Breast epithelium (tissue), 4 donors: ENCODE measurements at regions not wholly inside any gene's neighbourhood (a gene's known extent, or its start where the extent isn't known, plus 50 kb on each side); places are given as distances from the start of the nearest gene placed in this dataset.
"Not testable (repeated sequence)": the region's sequence is repeated elsewhere in the genome, so short reads cannot be mapped to it uniquely, and the experiment has no call there.

Experiments
- DNase-seq, 2 donors: peaks; one replicate each; pipeline ENCODE4 v3.0.0-alpha.2; 2019; ENCODE audit warnings: low spot score in 2 of 2
- H3K27ac ChIP-seq, 2 donors: fragments of 200-600 bp; sonication (generic) in 1 of 2; one replicate each; pipeline ENCODE4 v1.5.1; 2016 to 2019; ENCODE audit warnings: mild to moderate bottlenecking in 1 of 2
- H3K27me3 ChIP-seq, 2 donors: fragments of 200-600 bp; sonication (generic) in 1 of 2; one replicate each; pipeline versions ENCODE4 v1.5.1 to v1.6.0; 2017 to 2019; ENCODE audit warnings: control low read depth in 1 of 2, mild to moderate bottlenecking in 1 of 2
- H3K36me3 ChIP-seq: fragments of 200-600 bp; one replicate; pipeline ENCODE4 v1.5.1; 2019
- H3K4me1 ChIP-seq, 2 donors: fragments of 200-600 bp; sonication (generic); one replicate each; pipeline ENCODE4 v1.5.1; 2016 to 2019; ENCODE audit warnings: control low read depth in 1 of 2
- H3K4me3 ChIP-seq, 3 donors: fragments of 200-600 bp; sonication (generic); 1 replicate in 2 of 3; 2 replicates in 1 of 3; pipeline ENCODE4 v1.5.1; 2016 to 2019; ENCODE audit warnings: mild to moderate bottlenecking in 3 of 3, moderate library complexity in 2 of 3
- H3K9me3 ChIP-seq, 2 donors: fragments of 200-600 bp; sonication (generic) in 1 of 2; one replicate each; pipeline ENCODE4 v1.5.1; 2016 to 2019; ENCODE audit warnings: control low read depth in 1 of 2
- POLR2A ChIP-seq: fragments of 450-650 bp; IDR thresholded peaks from one replicate; pipeline ENCODE4 v1.6.1; 2016; ENCODE audit warnings: antibody characterized with exemption, mild to moderate bottlenecking, moderate library complexity
- POLR2AphosphoS5 ChIP-seq, 3 donors: sonication (generic); formaldehyde crosslinking; IDR thresholded peaks; one replicate each; pipeline ENCODE4 v1.6.1; 2017; ENCODE audit warnings: antibody characterized with exemption in 3 of 3
- intact Hi-C: fragments of 100-400 bp; cut with DNase I; formaldehyde crosslinking; loops from one replicate; pipeline ENCODE4 v1.15.1; 2023; ENCODE audit warnings: low total_unique reads
- TF ChIP-seq, protein P1 (sequence below), 3 donors: fragments of 450-650 bp; IDR thresholded peaks; one replicate each; pipeline ENCODE4 v1.5.1; 2016 to 2017; ENCODE audit warnings: antibody characterized with exemption in 3 of 3, mild to moderate bottlenecking in 3 of 3, moderate library complexity in 3 of 3

DNA sequence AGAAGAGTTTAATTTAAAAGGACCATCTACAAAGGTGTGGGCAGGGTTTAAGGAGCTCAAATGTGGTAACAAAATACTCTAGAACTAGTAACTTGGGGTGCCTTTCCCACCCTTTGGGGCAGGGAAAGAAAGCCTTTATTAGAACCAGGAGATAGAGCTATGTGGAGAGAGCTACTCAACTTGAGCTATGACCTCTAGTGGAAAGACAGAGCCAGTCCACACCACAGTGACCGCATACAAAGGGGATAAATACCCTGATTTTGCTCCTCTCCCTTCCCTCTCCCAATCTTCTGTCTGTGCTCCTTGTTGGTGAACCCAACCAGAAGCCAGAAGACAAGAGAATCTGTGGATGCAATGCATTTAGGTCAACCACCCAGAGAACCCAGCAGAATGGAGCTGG lies 54.4 kb upstream of the JAK1 start:
- Histone ChIP-seq H3K9me3 (no peaks in the 10 kb centered on the region), H3K27me3 (no peaks in the 10 kb centered on the region), H3K36me3 (no peaks in the 10 kb centered on the region), H3K4me3 (no peak overlapping the region), H3K27ac (no peak overlapping the region), H3K4me1 (peaks cover 0 to 1% of the 10 kb centered on the region in 2 donors)
- DNase-seq = no peak
- TF ChIP-seq, protein P1, sequence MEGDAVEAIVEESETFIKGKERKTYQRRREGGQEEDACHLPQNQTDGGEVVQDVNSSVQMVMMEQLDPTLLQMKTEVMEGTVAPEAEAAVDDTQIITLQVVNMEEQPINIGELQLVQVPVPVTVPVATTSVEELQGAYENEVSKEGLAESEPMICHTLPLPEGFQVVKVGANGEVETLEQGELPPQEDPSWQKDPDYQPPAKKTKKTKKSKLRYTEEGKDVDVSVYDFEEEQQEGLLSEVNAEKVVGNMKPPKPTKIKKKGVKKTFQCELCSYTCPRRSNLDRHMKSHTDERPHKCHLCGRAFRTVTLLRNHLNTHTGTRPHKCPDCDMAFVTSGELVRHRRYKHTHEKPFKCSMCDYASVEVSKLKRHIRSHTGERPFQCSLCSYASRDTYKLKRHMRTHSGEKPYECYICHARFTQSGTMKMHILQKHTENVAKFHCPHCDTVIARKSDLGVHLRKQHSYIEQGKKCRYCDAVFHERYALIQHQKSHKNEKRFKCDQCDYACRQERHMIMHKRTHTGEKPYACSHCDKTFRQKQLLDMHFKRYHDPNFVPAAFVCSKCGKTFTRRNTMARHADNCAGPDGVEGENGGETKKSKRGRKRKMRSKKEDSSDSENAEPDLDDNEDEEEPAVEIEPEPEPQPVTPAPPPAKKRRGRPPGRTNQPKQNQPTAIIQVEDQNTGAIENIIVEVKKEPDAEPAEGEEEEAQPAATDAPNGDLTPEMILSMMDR (IDR thresholded peaks at IDR 0.05) = no peak
- TF ChIP-seq POLR2AphosphoS5 (IDR thresholded peaks at IDR 0.05) (no peak), POLR2A (no peak)
- intact Hi-C loops = loop anchor here (1.0 kb wide), 1 partner anchor 9 kb away; no protein-coding TSS in a partner anchor

DNA sequence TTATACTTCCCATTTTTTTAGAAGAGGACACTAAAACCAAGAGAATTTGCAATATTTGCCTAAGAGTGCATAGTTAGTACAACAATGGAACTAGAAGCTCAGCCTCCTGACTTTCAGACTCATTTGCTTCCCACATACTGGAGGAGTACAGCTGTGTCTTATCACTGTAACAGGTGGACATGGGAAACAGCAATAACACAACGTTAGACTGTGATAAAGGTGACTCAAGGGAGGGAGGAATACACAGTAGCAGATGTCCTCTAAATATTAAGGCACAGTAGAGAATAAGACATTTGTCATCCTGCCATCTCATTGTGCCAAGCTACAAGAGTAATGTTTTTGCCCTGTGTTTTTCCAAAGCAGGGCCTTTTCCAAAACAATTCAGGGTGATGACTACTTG lies 55.4 kb upstream of the JAK1 start:
- DNase-seq = no peak
- H3K4me1 ChIP-seq = peaks cover 0 to 9% of the 10 kb centered on the region in 2 donors
- TF ChIP-seq POLR2AphosphoS5 (IDR thresholded peaks at IDR 0.05) = no peak
- H3K9me3 ChIP-seq = no peaks in the 10 kb centered on the region
- no peaks in the 10 kb centered on the region for H3K27me3 ChIP-seq
- H3K4me3 ChIP-seq = no peak overlapping the region
- H3K27ac ChIP-seq = peak overlapping the region in 1 of 2 donors; percentile 39
- intact Hi-C loops = no loop called here
- H3K36me3 ChIP-seq = no peaks in the 10 kb centered on the region

DNA sequence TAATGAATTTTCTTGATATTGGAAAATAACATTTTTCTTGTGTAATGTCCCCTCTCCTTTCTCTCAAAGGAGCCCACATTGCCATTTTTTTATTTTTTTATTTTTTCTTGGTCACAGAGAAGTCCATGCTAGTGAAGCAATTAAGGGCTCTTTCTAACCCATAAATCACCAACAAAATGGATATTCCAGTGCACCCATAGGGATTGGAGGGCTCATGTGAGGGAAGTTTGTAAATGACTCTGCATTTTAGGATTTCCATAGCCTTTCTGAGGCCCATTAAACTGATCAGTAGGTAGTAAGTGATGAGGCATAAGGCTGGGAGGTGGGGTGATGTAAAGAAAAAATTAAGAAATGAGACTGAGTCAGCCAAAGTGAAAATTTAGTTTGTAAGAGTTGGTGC lies 55.9 kb upstream of the JAK1 start:
- H3K4me1 ChIP-seq = peaks cover 0 to 9% of the 10 kb centered on the region in 2 donors
- no peaks in the 10 kb centered on the region for H3K9me3 ChIP-seq
- no peaks in the 10 kb centered on the region for H3K36me3 ChIP-seq
- intact Hi-C loops = no loop called here
- TF ChIP-seq POLR2AphosphoS5 (IDR thresholded peaks at IDR 0.05) = no peak
- no peak for TF ChIP-seq POLR2A
- H3K27me3 ChIP-seq = no peaks in the 10 kb centered on the region
- DNase-seq = no peak
- H3K4me3 ChIP-seq = no peak overlapping the region
- H3K27ac ChIP-seq = no peak overlapping the region

DNA sequence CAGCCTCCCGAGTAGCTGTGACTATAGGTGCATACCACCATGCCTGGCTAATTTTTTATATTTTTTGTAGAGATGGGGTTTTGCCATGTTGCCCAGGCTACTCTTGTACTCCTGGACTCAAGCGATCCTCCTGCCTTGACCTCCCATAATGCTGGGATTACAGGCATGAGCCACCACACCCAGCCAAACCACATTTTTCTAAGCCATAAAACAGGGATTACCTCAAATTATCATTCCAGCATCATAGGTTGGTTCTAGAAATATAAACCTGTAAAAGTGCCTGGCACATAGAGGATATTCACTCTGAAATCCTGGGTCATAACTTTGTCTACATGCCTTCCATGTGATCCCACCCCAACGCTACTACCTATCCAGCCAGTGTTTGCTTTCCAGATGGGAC lies 59.4 kb upstream of the JAK1 start:
- no peak for DNase-seq
- Histone ChIP-seq H3K36me3 (no peaks in the 10 kb centered on the region), H3K27ac (peak overlapping the region in 1 of 2 donors; percentile 26), H3K4me3 (no peak overlapping the region), H3K27me3 (no peaks in the 10 kb centered on the region), H3K4me1 (peaks cover 0 to 21% of the 10 kb centered on the region in 2 donors), H3K9me3 (no peaks in the 10 kb centered on the region)
- intact Hi-C loops = no loop called here
- TF ChIP-seq, protein P1 (IDR thresholded peaks at IDR 0.05) = no peak
- no peak for TF ChIP-seq POLR2A

DNA sequence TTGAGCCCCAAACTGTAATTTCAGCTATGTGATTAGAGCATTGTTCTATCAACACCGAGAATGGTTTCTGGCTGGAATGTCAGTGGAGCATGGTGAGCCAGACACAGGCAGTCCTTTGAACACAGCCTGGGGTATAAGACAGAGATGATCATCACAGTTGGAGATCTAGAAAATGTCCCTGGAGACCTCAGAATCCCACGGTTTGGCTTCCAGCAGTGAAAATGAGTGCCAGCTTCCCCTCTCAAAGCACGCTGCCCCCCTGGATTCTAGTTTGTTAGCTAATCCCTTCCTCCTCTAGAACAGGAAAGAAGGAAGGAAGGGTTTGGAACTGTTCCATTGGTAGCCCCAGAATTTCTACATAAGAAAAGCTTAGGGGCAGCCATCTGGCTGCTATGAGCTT lies 59.9 kb upstream of the JAK1 start:
- Histone ChIP-seq H3K27ac (peak overlapping the region; percentile 5 to 26), H3K9me3 (no peaks in the 10 kb centered on the region), H3K4me3 (no peak overlapping the region), H3K27me3 (no peaks in the 10 kb centered on the region), H3K4me1 (peaks cover 0 to 21% of the 10 kb centered on the region in 2 donors), H3K36me3 (no peaks in the 10 kb centered on the region)
- DNase-seq = no peak
- intact Hi-C loops = no loop called here
- no peak for TF ChIP-seq POLR2A
- no peak for TF ChIP-seq POLR2AphosphoS5 (IDR thresholded peaks at IDR 0.05)
- TF ChIP-seq, protein P1 (IDR thresholded peaks at IDR 0.05) = no peak

DNA sequence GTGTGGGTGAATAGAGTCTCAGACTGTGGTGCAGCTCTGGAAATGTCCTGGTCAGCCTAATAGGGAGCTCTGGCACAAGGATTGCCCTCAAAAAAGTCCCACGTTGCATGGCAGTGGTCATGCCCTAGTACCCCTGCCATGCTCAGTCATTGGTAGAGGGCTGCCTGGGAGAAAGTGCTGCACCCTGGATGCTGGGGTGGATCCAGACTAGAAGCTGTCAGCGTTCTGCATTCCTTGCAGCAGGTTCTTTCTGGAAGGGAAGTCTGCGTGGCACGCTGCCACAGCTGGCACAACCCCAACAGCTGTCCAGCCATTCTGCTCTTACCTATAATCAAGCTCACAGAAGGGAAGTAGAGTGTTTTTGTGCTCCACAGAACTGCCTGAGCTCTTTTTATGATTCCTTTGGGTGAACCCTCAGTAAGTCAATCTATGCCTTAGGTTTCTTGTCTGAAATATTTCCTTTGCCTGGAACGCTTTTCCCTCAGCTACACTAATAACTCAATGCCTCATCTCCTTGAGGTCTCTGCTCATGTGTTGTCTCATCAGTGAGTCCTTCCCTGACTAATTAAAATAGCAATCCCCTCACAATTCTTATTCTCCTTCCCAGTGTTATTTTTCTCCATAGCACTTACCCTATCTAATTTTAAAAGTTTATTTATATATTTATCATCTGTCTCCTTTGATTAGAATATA lies 61.5 kb upstream of the JAK1 start:
- Histone ChIP-seq H3K4me1 (peaks cover 0 to 21% of the 10 kb centered on the region in 2 donors), H3K27me3 (no peaks in the 10 kb centered on the region), H3K4me3 (no peak overlapping the region), H3K9me3 (no peaks in the 10 kb centered on the region), H3K36me3 (no peaks in the 10 kb centered on the region), H3K27ac (no peak overlapping the region)
- TF ChIP-seq, protein P1 (IDR thresholded peaks at IDR 0.05) = no peak
- TF ChIP-seq POLR2A = no peak
- no peak for TF ChIP-seq POLR2AphosphoS5 (IDR thresholded peaks at IDR 0.05)
- intact Hi-C loops = no loop called here
- DNase-seq = peak; percentile 78 to 85

DNA sequence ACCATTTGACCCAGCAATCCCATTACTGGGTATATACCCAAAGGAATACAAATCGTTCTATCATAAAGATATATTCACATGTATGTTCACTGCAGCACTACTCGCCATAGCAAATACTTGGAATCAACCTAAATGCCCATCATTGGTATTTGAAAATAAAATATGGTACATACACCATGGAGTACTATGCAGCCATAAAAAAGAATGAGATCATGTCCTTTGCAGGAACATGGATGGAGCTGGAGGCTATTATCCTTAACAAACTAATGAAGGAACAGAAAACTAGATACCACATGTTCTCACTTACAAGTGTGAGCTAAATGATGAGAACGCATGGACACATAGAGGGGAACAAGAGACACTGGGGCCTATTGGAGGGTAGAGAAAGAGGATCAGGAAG lies 63.1 kb upstream of the JAK1 start:
- intact Hi-C loops = loop anchor here (1.0 kb wide), 1 partner anchor 9 kb away; no protein-coding TSS in a partner anchor
- not testable (repeated sequence) for DNase-seq, H3K9me3 ChIP-seq, H3K36me3 ChIP-seq, H3K27me3 ChIP-seq, H3K27ac ChIP-seq, H3K4me3 ChIP-seq
- H3K4me1 ChIP-seq = peaks cover 0 to 21% of the 10 kb centered on the region in 2 donors

DNA sequence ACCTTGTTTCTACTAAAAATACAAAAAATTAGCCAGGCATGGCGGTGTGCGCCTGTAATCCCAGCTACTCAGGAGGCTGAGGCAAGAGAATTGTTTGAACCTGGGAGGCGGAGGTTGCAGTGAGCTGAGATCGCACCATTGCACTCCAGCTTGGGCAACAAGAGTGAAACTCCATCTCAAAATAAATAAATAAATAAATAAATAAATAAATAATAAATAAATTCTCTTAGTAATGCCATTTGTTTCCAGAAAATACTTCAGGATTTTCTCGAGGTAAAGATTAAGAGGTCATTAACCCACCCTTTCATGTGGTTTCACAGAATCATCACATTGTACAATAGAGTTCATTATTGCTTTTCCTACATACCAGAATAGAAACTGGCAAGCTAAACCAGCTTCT lies 68.5 kb upstream of the JAK1 start:
- H3K27me3 ChIP-seq, H3K4me1 ChIP-seq, intact Hi-C loops, H3K36me3 ChIP-seq, H3K4me3 ChIP-seq, DNase-seq, H3K27ac ChIP-seq, H3K9me3 ChIP-seq: not testable (repeated sequence)
